GM21381 (cell line): ENCODE measurements at regions not wholly inside any gene's neighbourhood (a gene's known extent, or its start where the extent isn't known, plus 50 kb on each side); places are given as distances from the start of the nearest gene placed in this dataset.

Source experiments
- ATAC-seq: cut with Tn5 transposase; IDR thresholded peaks from one replicate; pipeline ENCODE4 v1.9.1; 2021; ENCODE audit warnings: mild to moderate bottlenecking, moderate library complexity; ENCODE audit not compliant: unreplicated experiment

DNA sequence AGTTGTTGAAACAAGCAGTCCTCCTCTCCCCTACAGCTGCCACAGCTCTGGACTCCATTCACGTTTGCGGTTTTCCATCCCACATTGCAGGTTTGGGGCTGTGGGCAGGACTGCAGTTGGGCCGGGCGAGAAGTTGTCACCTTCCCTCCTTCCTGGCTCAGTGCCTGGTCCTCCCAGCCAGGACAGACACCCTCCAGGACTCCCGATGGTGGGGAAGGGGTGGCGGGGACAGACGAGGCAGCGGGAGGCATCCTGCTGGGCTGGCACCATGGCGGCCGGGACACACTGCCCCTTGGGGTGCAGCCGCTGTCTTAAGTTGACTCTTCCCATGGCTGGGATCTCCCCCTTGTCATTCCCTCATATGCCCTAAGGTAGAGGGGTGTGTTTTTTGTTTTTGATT lies 615.2 kb downstream of the BRD1 start:
- ATAC-seq = no peak

- no peak for ATAC-seq
Measured at GRCh38 chr22:49212002-49212401, 615.7 kb downstream of the BRD1 start.

DNA sequence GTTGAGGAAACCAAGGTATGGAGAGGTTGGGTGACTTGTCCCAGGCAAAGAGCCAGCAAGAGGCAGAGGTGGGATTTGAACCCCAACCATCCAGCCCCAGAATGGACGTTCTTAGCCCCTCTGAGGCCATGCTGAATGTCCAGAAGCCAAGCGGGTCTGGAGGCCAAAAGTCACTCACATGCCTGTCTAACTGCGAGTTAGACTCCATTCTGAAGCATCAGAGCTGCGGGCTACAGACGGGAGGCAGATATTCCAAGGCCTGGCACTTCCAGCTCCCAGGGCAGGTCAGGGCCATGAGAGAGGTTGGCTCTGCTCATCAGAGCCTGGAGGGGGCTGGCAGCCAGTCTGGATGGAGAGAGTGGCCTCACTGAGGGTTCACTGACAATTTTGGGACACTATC lies 616.5 kb downstream of the BRD1 start:
- no peak for ATAC-seq

DNA sequence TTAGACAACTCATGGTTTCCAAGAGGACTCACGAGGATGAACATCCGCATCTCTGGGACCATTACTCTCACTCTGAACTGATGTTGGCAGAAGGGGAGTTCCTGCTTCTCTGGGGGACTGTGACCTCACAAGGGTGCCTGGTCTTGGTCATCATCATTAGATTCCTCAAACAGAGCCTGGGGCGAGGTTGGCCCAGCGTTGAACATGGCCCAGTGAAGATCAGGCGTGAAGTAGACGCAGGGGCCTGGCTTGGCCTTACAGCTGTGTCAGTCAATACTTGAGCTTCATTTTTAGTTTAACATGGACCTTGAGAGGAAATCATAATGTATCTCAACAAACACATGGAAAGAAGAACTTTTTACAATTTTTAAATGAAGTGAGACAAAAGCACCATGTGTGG lies 617.1 kb downstream of the BRD1 start:
- ATAC-seq = no peak

DNA sequence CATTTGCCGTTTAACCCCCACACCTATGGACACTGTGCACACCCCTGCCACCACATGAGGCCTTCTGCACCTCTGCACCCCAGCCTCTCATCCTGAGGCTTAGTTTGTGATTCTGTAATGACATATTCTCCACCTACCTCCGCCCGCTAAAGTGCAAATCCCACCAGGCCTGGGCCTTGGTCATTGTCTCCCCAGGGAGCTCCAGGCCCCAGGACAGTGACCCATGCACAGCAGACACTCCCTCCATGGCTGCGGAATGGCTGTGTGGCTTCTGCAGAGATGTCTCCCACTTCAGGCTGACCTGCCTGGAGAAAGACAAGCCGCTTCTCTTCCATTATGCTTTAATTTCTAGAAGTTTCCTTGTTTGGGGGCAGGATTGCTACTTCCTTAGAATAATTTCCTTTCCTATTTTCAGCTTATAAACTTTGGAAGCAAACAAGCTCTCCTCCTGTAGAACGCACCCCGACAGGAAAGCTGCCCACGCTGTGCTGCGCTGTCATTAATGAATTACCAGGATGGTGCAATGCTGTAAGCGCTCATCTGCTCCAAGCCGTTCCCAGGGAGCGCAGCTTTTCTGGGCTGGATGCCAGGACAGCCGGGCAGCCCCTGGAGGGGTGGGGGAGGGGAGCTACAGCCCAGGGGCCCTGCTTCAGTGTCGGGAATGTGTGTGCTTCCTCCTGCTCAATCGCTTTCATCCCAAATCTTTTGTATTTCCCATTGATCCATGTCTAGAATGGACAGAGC lies 618.0 kb downstream of the BRD1 start:
- ATAC-seq = no peak

DNA sequence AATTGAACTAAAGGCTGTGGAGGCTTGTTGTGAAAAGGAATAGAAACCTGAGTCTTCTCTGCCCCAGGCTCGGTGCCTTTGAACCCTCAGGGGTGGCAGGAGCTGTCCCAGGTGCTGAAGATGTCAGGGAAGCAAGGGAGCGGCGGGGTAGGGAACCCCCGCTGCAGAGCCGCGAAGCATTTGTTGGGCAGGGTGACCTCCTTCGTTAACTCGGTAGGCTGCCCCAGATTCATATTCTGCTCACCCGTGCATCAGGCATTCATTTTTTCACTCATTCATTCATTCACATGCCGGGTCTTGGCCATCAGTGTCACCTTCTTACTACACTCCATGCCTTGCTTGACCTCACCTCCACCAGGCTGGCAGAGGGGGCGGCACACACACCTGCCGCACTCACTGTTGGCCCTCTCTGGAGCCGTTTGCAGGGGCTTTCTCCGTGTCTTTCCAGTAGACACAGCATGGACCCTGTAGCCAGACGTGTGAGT lies 618.9 kb downstream of the BRD1 start:
- no peak for ATAC-seq

DNA sequence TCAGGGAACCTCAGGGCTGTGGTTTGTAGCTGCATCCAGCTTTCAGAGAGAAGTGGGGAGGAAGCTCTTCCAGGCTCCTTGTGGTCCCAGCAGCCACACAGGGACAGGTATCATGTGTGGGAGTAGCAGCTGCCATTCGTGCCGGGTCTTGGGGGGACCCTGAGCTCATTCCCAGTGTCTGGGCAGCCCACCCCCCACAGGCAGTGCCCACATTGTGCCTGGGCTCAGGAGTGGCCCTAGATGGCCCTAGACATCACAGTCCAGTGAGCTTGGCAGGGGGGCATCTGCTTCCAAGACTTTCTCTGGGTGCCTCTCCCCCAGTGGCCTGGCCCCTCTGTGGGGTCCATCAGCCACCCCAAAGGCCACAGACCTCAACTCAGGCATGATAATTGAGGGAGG lies 619.7 kb downstream of the BRD1 start:
- no peak for ATAC-seq

DNA sequence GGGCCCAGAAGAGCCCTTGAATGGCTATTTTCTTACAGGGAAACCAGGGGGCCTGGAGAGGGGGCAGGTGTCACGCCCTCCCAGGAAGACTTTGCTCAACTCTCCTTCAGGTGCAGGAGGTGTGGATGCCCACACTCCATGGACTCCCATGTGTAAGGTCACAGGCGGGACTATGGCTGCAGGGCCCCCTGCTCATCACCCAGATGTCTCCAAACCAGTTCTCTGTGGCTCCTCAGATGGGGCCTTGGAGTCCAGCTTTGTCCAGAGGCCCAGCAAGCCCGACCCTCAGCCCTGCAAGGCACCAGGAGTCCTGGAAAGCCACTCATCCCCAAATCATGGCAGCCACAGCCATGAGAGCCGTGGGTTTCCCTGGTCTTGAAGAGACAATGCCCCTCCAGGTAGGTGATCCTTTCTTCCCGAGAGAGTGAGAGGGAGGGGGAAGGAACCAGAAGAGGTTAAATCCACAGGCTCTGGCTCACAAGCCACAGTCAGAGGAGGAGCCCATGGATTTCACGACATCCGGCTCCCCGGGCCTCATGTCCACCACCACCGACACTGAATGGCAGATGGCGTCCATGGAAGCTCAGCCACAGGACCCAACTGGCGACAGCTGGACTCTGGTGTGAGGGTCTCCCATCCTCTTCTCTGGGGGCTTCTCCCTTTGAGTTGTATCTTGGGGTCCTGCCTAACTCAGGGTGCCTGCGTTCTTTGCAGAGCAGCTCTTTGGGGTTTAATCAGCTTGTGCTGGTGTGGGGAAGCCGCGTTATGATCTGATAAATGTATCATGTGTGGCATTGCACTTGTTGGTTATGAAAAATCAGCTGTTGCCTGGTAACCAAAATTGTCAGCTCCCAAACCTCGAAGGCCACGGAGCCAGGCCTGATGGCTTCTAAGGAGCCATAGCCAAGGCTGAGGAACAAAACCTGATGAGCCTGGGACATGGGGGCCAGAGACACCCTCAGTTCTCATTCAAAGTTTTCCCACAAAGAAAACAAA lies 620.4 kb downstream of the BRD1 start:
- ATAC-seq = no peak

DNA sequence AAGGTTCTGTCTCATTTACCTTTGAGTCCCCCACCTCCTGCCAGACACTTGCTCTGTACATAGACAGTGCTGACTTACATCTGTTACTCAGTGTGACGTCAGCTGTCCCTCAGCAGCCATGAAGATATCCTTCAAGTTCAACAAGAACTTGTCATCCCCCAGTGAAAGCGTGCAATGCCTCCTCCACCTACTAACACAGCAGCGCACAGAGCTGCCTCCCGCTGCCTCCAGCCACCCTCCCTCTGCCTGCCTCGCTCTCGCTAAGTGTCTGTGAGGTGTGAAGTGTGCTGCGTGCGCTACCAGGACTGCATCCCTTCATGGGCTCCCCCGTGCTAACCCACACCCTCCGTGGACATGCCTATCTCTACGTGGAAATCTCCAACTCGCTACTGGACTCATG lies 621.4 kb downstream of the BRD1 start:
- no peak for ATAC-seq

- ATAC-seq = no peak
Measured at GRCh38 chr22:49205483-49205800, 622.2 kb downstream of the BRD1 start.

GRCh38 chr22:49204599-49205482 lies 622.8 kb downstream of the BRD1 start:
- ATAC-seq = no peak

- no peak for ATAC-seq
Measured at GRCh38 chr22:49203859-49204598, 623.6 kb downstream of the BRD1 start.

DNA sequence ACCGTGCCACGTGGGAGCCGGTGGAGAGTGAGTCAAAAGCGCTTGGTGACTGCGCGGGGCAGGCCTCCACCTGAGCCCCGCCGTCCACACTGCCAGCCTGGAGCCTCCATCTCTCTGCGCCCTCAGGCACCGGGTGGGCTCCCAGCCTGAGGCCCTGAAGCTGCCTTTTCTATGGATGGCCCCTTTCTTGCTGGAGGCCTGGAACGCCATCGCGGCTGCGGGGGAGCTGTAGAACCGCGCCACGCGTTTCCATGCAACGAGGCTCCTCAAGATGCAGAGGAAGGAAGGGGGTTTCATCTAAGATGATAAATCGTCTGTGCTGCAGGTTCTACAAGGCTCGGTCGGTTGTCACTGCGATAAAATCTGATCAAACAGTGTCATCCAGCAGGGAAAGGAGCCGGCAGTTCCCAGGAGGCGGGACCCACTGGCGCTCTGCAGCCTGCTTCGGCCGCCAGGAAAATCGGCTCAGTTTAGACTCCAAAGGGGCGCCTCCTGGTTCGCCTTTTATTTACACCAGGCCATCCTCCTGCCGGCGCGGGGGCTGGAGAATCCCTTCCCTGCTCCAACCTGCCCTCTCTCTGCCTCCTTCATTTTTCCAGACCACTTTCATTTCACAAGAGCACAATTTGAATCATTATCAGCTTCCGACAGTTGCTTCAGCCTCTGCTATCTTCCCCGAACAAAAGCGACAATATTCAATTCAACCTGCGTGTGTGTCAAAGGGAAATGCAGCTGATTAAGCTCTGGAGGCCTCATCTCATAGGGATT lies 624.4 kb downstream of the BRD1 start:
- no peak for ATAC-seq

DNA sequence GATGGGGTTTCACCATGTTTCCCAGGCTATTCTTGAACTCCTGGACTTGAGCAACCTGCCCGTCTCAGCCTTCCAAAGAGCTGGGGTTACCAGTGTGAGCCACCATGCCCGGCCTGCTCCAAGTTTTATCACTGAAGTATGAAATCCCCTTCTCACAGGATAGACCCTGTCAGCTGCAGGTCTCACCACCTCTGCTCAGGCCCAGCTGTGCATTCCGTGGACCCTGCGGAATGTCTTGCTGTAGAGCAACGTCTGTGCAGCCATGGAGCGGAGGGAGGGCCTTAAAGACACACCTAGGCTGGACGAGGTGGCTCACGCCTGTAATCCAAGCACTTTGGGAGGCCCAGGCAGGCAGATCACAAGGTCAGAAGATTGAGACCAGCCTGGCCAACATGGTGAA lies 625.4 kb downstream of the BRD1 start:
- ATAC-seq = no peak

DNA sequence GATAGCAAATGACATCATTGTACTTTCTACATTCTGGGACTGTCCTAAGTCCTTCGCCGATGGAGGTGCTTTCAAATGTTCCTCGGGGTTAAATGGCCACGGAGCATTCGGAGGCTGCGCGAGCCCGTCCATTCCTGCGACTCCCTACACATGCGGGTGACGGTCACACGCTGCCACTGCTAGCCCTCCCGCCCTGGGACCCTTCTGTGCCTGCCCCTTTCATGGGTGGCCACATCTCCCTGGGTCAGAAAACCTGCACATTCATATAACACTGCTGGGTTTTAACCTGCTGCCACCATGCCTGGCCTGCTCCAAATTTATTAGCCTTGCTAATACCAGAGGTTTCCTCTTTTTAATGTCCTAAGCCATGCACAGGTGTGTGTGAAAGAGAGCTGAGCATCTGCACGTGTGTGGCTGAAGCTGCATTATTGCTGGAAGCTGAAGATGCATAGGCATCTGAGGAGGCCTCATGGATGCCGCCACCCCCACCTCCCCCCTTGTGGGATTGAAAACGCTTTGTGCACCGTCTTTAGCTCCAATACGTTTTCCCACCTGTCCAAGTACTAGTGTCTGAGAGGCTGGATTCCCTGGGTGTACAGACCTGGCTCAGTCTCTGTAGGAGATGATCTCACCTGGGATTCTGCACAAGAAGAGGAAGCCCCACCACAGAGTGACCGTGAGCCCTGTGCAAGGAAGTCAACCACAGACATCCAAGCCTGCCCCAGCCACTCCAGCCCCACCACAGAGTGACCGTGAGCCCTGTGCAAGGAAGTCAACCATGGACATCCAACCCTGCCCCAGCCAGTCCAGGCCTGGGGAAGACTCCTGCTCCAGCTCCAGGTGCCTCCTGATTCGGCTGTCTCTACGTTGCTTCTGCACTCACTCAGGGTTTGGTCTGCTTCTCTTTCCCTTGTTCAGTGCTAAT lies 626.4 kb downstream of the BRD1 start:
- ATAC-seq = no peak

DNA sequence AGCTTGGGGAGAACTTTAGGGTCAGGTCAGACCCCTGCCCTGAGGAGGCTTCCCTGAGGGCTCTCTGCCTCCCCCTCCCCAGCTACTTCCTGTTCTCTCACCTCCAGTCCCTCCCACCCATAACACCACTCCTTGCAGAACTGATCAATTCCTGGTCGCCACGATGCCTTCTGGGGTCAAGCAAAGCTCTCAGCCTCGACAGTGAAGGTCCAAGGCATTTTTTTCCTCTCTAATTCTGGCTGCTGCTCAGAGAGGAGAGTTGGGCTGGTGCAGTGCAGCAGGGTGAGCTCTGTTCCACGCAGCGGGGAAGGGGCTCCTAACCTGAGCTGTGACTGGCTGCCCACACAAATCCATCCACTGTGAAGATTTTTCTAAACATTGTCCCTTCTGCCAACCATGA lies 628.4 kb downstream of the BRD1 start:
- ATAC-seq = no peak

- no peak for ATAC-seq
Measured at GRCh38 chr22:49198705-49199084, 629.0 kb downstream of the BRD1 start.

GRCh38 chr22:49197986-49198704 lies 629.5 kb downstream of the BRD1 start:
- no peak for ATAC-seq
